Endothelial cell of umbilical vein (primary cell): ENCODE measurements at regions not wholly inside any gene's neighbourhood (a gene's known extent, or its start where the extent isn't known, plus 50 kb on each side); places are given as distances from the start of the nearest gene placed in this dataset.

Experiments used
- BruUV-seq: library from RNA; stranded (reverse); fragments of 400-500 nt; replicated peaks from 2 replicates; lab custom pipeline; 2021; lab: Mats Ljungman, UMichigan
- CTCF ChIA-PET: fragments of 300-600, 350-600 bp; sonication (Branson Sonifier 250); formaldehyde crosslinking; loops from one replicate; lab custom pipeline; 2021; ENCODE audit warnings: antibody characterized with exemption, inconsistent platforms; lab: Charles Lee
- POLR2A ChIA-PET: fragments of 300-600, 350-600 bp; sonication (Branson Sonifier 250); formaldehyde crosslinking; loops from one replicate; lab custom pipeline; 2021; ENCODE audit warnings: antibody characterized with exemption, inconsistent platforms; lab: Charles Lee
- DNase-seq: peaks from one replicate; pipeline ENCODE4 v3.0.0-alpha.2; 2011; ENCODE audit warnings: low read depth, low spot score
- FAIRE-seq: peaks from 2 replicates; lab custom pipeline; 2011; peaks lifted over from hg19 to GRCh38; lab: Jason Lieb, UNC
- H2AFZ ChIP-seq: 2 replicates; pipeline ENCODE4 v1.6.0; 2012; ENCODE audit warnings: low read depth, low read length, control low read depth, inconsistent platforms
- H3K27ac ChIP-seq: 2 replicates; pipeline ENCODE4 v1.5.1; 2011; ENCODE audit warnings: low read depth, mild to moderate bottlenecking, control low read depth, low read length, moderate library complexity; ENCODE audit not compliant: insufficient read depth
- H3K27me3 ChIP-seq, 2 experiments: 2 replicates each; pipeline versions ENCODE4 v1.6.0 to v1.6.1; 2011; ENCODE audit warnings: low read length in 2 of 2, mixed read lengths in 1 of 2; ENCODE audit not compliant: control insufficient read depth in 2 of 2, insufficient read depth in 2 of 2
- H3K36me3 ChIP-seq, 2 experiments: 2 replicates in 1 of 2; 3 replicates in 1 of 2; pipeline ENCODE4 v1.5.1; 2011; ENCODE audit warnings: low read length in 2 of 2, mild to moderate bottlenecking in 1 of 2, moderate library complexity in 1 of 2; ENCODE audit not compliant: control insufficient read depth in 2 of 2, insufficient read depth in 2 of 2; ENCODE audit errors: extremely low read depth in 1 of 2
- H3K4me1 ChIP-seq: 3 replicates; pipeline ENCODE4 v1.5.1; 2011; ENCODE audit warnings: mild to moderate bottlenecking, low read length; ENCODE audit not compliant: control insufficient read depth, insufficient read depth; ENCODE audit errors: extremely low read depth
- H3K4me2 ChIP-seq: 2 replicates; pipeline ENCODE4 v1.6.1; 2011; ENCODE audit warnings: low read length, control low read depth, mixed read lengths; ENCODE audit not compliant: insufficient read depth
- H3K4me3 ChIP-seq, 3 experiments: fragments of 200-600 bp in 1 of 3; sonication (generic), shearing (Covaris generic) in 1 of 3; replicated peaks in 1 of 3; 2 replicates each; pipeline ENCODE4 v1.5.1; 2011 to 2016; ENCODE audit warnings: control low read depth in 3 of 3, low read length in 3 of 3, mild to moderate bottlenecking in 2 of 3, inconsistent platforms in 1 of 3, low read depth in 1 of 3, moderate library complexity in 1 of 3; ENCODE audit not compliant: insufficient read depth in 1 of 3
- H3K79me2 ChIP-seq: 2 replicates; pipeline ENCODE4 v1.6.0; 2012; ENCODE audit warnings: low read length, inconsistent platforms; ENCODE audit not compliant: control insufficient read depth, insufficient read depth
- H3K9ac ChIP-seq: replicated peaks from 2 replicates; pipeline ENCODE3; 2011; ENCODE audit warnings: low read length, control low read depth; ENCODE audit not compliant: insufficient read depth; ENCODE audit errors: extremely low read depth
- H3K9me1 ChIP-seq: replicated peaks from 3 replicates; pipeline ENCODE4 v1.6.0; 2011; ENCODE audit warnings: mild to moderate bottlenecking, low read length; ENCODE audit not compliant: control insufficient read depth, insufficient read depth; ENCODE audit errors: extremely low read depth
- H3K9me3 ChIP-seq: replicated peaks from 2 replicates; pipeline ENCODE4 v1.5.1; 2012; ENCODE audit warnings: low read length, inconsistent platforms; ENCODE audit not compliant: control insufficient read depth, insufficient read depth
- H4K20me1 ChIP-seq: replicated peaks from 2 replicates; pipeline ENCODE3; 2011; ENCODE audit warnings: mild to moderate bottlenecking, low read length; ENCODE audit not compliant: control insufficient read depth, insufficient read depth; ENCODE audit errors: extremely low read depth
- CTCF ChIP-seq, 2 donors: IDR thresholded peaks; 1 replicate in 1 of 2; 2 replicates in 1 of 2; pipeline ENCODE4 v1.5.1; 2011; ENCODE audit warnings: low read length in 2 of 2, mild to moderate bottlenecking in 2 of 2, moderate library complexity in 2 of 2, control low read depth in 1 of 2, inconsistent platforms in 1 of 2, low read depth in 1 of 2; ENCODE audit not compliant: insufficient read depth in 1 of 2; ENCODE audit errors: extremely low read depth in 1 of 2
- EZH2 ChIP-seq: IDR thresholded peaks from 2 replicates; pipeline ENCODE4 v1.6.1; 2012; ENCODE audit warnings: borderline replicate concordance, low read depth, mild to moderate bottlenecking, moderate library complexity, low read length, inconsistent platforms; ENCODE audit not compliant: severe bottlenecking
- FOS ChIP-seq: IDR thresholded peaks from 2 replicates; pipeline ENCODE4 v1.6.1; 2011; ENCODE audit warnings: mild to moderate bottlenecking, low read length, moderate library complexity, borderline replicate concordance; ENCODE audit not compliant: insufficient read depth
- GATA2 ChIP-seq: IDR thresholded peaks from 2 replicates; pipeline ENCODE4 v1.7.0; 2011; ENCODE audit warnings: low read depth, mild to moderate bottlenecking, moderate library complexity, mixed read lengths, low read length; ENCODE audit not compliant: insufficient read length, insufficient read depth
- JUN ChIP-seq: IDR thresholded peaks from 2 replicates; pipeline ENCODE4 v1.6.1; 2011; ENCODE audit warnings: borderline replicate concordance, low read depth; ENCODE audit not compliant: insufficient read length, insufficient read depth
- MAX ChIP-seq: IDR thresholded peaks from 2 replicates; pipeline ENCODE4 v1.6.1; 2011; ENCODE audit not compliant: insufficient read depth, insufficient read length
- MYC ChIP-seq: IDR thresholded peaks from one replicate; pipeline ENCODE4 v1.6.1; 2011; ENCODE audit warnings: mild to moderate bottlenecking, low read depth, low read length
- POLR2A ChIP-seq: IDR thresholded peaks from 2 replicates; pipeline ENCODE4 v1.6.1; 2012; ENCODE audit warnings: low read depth, mild to moderate bottlenecking, control low read depth, low read length
- POLR2AphosphoS5 ChIP-seq: IDR thresholded peaks from 2 replicates; pipeline ENCODE4 v1.6.1; 2012; ENCODE audit warnings: low read depth, mild to moderate bottlenecking, control low read depth, low read length, moderate library complexity; ENCODE audit not compliant: insufficient read depth
- dilution Hi-C: fragments of 300-500 bp; cut with MboI; formaldehyde crosslinking; loops from one replicate; pipeline ENCODE4 v1.15.0; 2019; ENCODE audit warnings: low sequenced_read_pairs; ENCODE audit not compliant: extremely low pct_ligation_motif_present
- intact Hi-C: fragments of 100-400 bp; cut with micrococcal nuclease; formaldehyde crosslinking; loops from one replicate; pipeline ENCODE4 v1.10.0; 2022

GRCh38 chr15:87502173-87502572 lies 754.4 kb downstream of the NTRK3 start:
- H3K9me1 ChIP-seq: no peaks in the 10 kb centered on the region
- CTCF ChIA-PET: no interaction called here
- H2AFZ ChIP-seq: no peak overlapping the region
- POLR2A ChIA-PET: no interaction called here
- dilution Hi-C loops (no loop called here), intact Hi-C loops (no loop called here)
- no peaks in the 10 kb centered on the region for H3K36me3 ChIP-seq
- FAIRE-seq: no peak
- no peak overlapping the region for H3K4me2 ChIP-seq
- DNase-seq: no peak
- peaks cover 7% of the 10 kb centered on the region for H3K9me3 ChIP-seq
- H3K27ac ChIP-seq: no peak overlapping the region
- no peaks in the 10 kb centered on the region for H3K27me3 ChIP-seq
- no peaks in the 10 kb centered on the region for H3K79me2 ChIP-seq
- no TSS peak for BruUV-seq
- no peak overlapping the region for H3K4me3 ChIP-seq
- no peak overlapping the region for H3K9ac ChIP-seq
- no peaks in the 10 kb centered on the region for H4K20me1 ChIP-seq
- TF ChIP-seq GATA2: no peak
- TF ChIP-seq MAX: no peak
- no peak for TF ChIP-seq FOS
- TF ChIP-seq POLR2A: no peak
- TF ChIP-seq POLR2AphosphoS5: no peak
- TF ChIP-seq MYC: no peak
- no peak for TF ChIP-seq CTCF (IDR thresholded peaks at IDR 0.05; ENCODE audit: extremely low read depth in 1 of 2, insufficient read depth in 1 of 2, low read depth in 1 of 2, low read length in 2 of 2)
- no peak for TF ChIP-seq EZH2
- TF ChIP-seq JUN: no peak
- no peaks in the 10 kb centered on the region for H3K4me1 ChIP-seq
